Fibroblast of lung (primary cell): ENCODE measurements at regions not wholly inside any gene's neighbourhood (a gene's known extent, or its start where the extent isn't known, plus 50 kb on each side); places are given as distances from the start of the nearest gene placed in this dataset.
"Not testable (repeated sequence)": the region's sequence is repeated elsewhere in the genome, so short reads cannot be mapped to it uniquely, and the experiment has no call there.

ENCODE experiments used
- DNase-seq, 2 donors: peaks; one replicate each; pipeline versions ENCODE4 v3.0.0 to v3.0.0-alpha.2; 2010; ENCODE audit warnings: low read depth in 2 of 2
- H2AFZ ChIP-seq: 2 replicates; pipeline ENCODE4 v1.5.1; 2012; ENCODE audit warnings: low read length, control low read depth, inconsistent platforms
- H3K27ac ChIP-seq: 2 replicates; pipeline ENCODE4 v1.5.1; 2011; ENCODE audit warnings: low read length, control low read depth; ENCODE audit not compliant: insufficient read depth
- H3K27me3 ChIP-seq: 2 replicates; pipeline ENCODE4 v1.5.1; 2011; ENCODE audit warnings: mild to moderate bottlenecking, low read length; ENCODE audit not compliant: control insufficient read depth, insufficient read depth
- H3K36me3 ChIP-seq: 2 replicates; pipeline ENCODE4 v1.5.1; 2011; ENCODE audit warnings: low read length; ENCODE audit not compliant: control insufficient read depth, insufficient read depth
- H3K4me1 ChIP-seq: 2 replicates; pipeline ENCODE4 v1.5.1; 2011; ENCODE audit warnings: low read length; ENCODE audit not compliant: control insufficient read depth, insufficient read depth; ENCODE audit errors: extremely low read depth
- H3K4me2 ChIP-seq: 2 replicates; pipeline ENCODE4 v1.5.1; 2011; ENCODE audit warnings: low read length, control low read depth; ENCODE audit not compliant: insufficient read depth; ENCODE audit errors: extremely low read depth
- H3K4me3 ChIP-seq, 4 experiments: fragments of 200-600 bp in 1 of 4; sonication (generic) in 1 of 4; replicated peaks in 1 of 4; 2 replicates each; pipeline ENCODE4 v1.5.1; 2011 to 2016; ENCODE audit warnings: low read length in 4 of 4, low read depth in 3 of 4, mild to moderate bottlenecking in 3 of 4, control low read depth in 2 of 4, inconsistent platforms in 1 of 4, mixed read lengths in 1 of 4; ENCODE audit not compliant: insufficient read depth in 1 of 4; ENCODE audit errors: control extremely low read depth in 1 of 4
- H3K79me2 ChIP-seq: 2 replicates; pipeline ENCODE4 v1.5.1; 2012; ENCODE audit warnings: mild to moderate bottlenecking, low read length, inconsistent platforms; ENCODE audit not compliant: control insufficient read depth, insufficient read depth
- H3K9ac ChIP-seq: 2 replicates; pipeline ENCODE4 v1.5.1; 2011; ENCODE audit warnings: mild to moderate bottlenecking, low read length, control low read depth; ENCODE audit not compliant: insufficient read depth
- H3K9me3 ChIP-seq: 2 replicates; pipeline ENCODE4 v1.5.1; 2012; ENCODE audit warnings: low read depth, low read length; ENCODE audit not compliant: control insufficient read depth, insufficient read depth
- H4K20me1 ChIP-seq: 2 replicates; pipeline ENCODE4 v1.5.1; 2011; ENCODE audit warnings: low read length; ENCODE audit not compliant: control insufficient read depth, insufficient read depth; ENCODE audit errors: extremely low read depth
- CTCF ChIP-seq, 2 donors: IDR thresholded peaks in 1 of 2; conservative IDR thresholded peaks in 1 of 2; 1 replicate in 1 of 2; 2 replicates in 1 of 2; pipeline ENCODE4 v1.5.1; 2011 to 2012; ENCODE audit warnings: low read length in 2 of 2, control low read depth in 1 of 2, inconsistent platforms in 1 of 2, low read depth in 1 of 2, mild to moderate bottlenecking in 1 of 2
- EZH2 ChIP-seq: IDR thresholded peaks from 2 replicates; pipeline ENCODE4 v1.5.1; 2012; ENCODE audit warnings: low read length, control low read depth, mild to moderate bottlenecking; ENCODE audit errors: missing control alignments

GRCh38 chr3:35448121-35448520 is 191.2 kb upstream of the ARPP21 start:
- H3K79me2 ChIP-seq = no peaks in the 10 kb centered on the region
- no peak overlapping the region for H3K4me3 ChIP-seq
- H3K36me3 ChIP-seq = no peaks in the 10 kb centered on the region
- H2AFZ ChIP-seq = no peak overlapping the region
- H3K4me1 ChIP-seq = no peaks in the 10 kb centered on the region
- no peak overlapping the region for H3K27ac ChIP-seq
- no peak overlapping the region for H3K9ac ChIP-seq
- no peaks in the 10 kb centered on the region for H4K20me1 ChIP-seq
- no peak for TF ChIP-seq EZH2
- TF ChIP-seq CTCF (conservative IDR thresholded peaks at IDR 0.05 in 1 of 2, IDR thresholded peaks at IDR 0.05 in 1 of 2; ENCODE audit: low read depth in 1 of 2, low read length in 2 of 2) = no peak
- no peaks in the 10 kb centered on the region for H3K27me3 ChIP-seq
- DNase-seq = no peak
- H3K4me2 ChIP-seq = no peak overlapping the region
- no peaks in the 10 kb centered on the region for H3K9me3 ChIP-seq

- Histone ChIP-seq H3K4me1 (no peaks in the 10 kb centered on the region), H3K27me3 (no peaks in the 10 kb centered on the region), H2AFZ (no peak overlapping the region), H3K27ac (no peak overlapping the region), H3K9me3 (no peaks in the 10 kb centered on the region), H3K4me3 (no peak overlapping the region), H3K79me2 (no peaks in the 10 kb centered on the region), H3K4me2 (no peak overlapping the region), H3K36me3 (no peaks in the 10 kb centered on the region), H3K9ac (no peak overlapping the region), H4K20me1 (no peaks in the 10 kb centered on the region)
- no peak for TF ChIP-seq EZH2
- TF ChIP-seq CTCF (conservative IDR thresholded peaks at IDR 0.05 in 1 of 2, IDR thresholded peaks at IDR 0.05 in 1 of 2; ENCODE audit: low read depth in 1 of 2, low read length in 2 of 2) = no peak
- DNase-seq = no peak
Observed at GRCh38 chr3:35448681-35449080, 190.6 kb upstream of the ARPP21 start.

GRCh38 chr3:35454819-35455218 is 184.5 kb upstream of the ARPP21 start:
- not testable (repeated sequence) for H3K27ac ChIP-seq, H3K36me3 ChIP-seq, H3K4me2 ChIP-seq, H3K4me3 ChIP-seq, H3K9me3 ChIP-seq, H3K79me2 ChIP-seq, DNase-seq, H3K9ac ChIP-seq, H2AFZ ChIP-seq, H4K20me1 ChIP-seq, H3K4me1 ChIP-seq, H3K27me3 ChIP-seq

GRCh38 chr3:35473956-35474355 is 165.4 kb upstream of the ARPP21 start:
- H3K79me2 ChIP-seq = no peaks in the 10 kb centered on the region
- H3K27ac ChIP-seq = no peak overlapping the region
- no peaks in the 10 kb centered on the region for H3K9me3 ChIP-seq
- H3K4me3 ChIP-seq = no peak overlapping the region
- no peaks in the 10 kb centered on the region for H3K36me3 ChIP-seq
- TF ChIP-seq CTCF (conservative IDR thresholded peaks at IDR 0.05 in 1 of 2, IDR thresholded peaks at IDR 0.05 in 1 of 2; ENCODE audit: low read depth in 1 of 2, low read length in 2 of 2) (no peak), EZH2 (no peak)
- no peak overlapping the region for H2AFZ ChIP-seq
- DNase-seq = no peak
- H3K4me1 ChIP-seq = no peaks in the 10 kb centered on the region
- H3K27me3 ChIP-seq = no peaks in the 10 kb centered on the region
- H3K4me2 ChIP-seq = no peak overlapping the region
- H4K20me1 ChIP-seq = no peaks in the 10 kb centered on the region
- H3K9ac ChIP-seq = no peak overlapping the region

GRCh38 chr3:35482566-35482965 is 156.8 kb upstream of the ARPP21 start:
- not testable (repeated sequence) for H3K27me3 ChIP-seq, H3K9ac ChIP-seq, DNase-seq, H2AFZ ChIP-seq, H3K4me2 ChIP-seq, H3K79me2 ChIP-seq, H4K20me1 ChIP-seq, H3K9me3 ChIP-seq, H3K27ac ChIP-seq, H3K4me3 ChIP-seq, H3K36me3 ChIP-seq, H3K4me1 ChIP-seq
